K562 (cell line): ENCODE measurements at regions not wholly inside any gene's neighbourhood (a gene's known extent, or its start where the extent isn't known, plus 50 kb on each side); places are given as distances from the start of the nearest gene placed in this dataset.

Source experiments
- NR2C2 ChIP-seq, 2 experiments: fragments of 200-800 bp in 1 of 2; sonication (Bioruptor generic) in 1 of 2; sonication (generic) in 1 of 2; formaldehyde crosslinking in 1 of 2; IDR thresholded peaks; 2 replicates each; pipeline versions ENCODE4 v1.6.1 to v1.8.0; 2016 to 2022; ENCODE audit warnings: mild to moderate bottlenecking in 1 of 2, missing compliant biosample characterization in 1 of 2, missing genetic modification characterization in 1 of 2, missing genetic modification reagents in 1 of 2
- SIN3A ChIP-seq, 2 experiments: fragments of 150-350 bp in 1 of 2; IDR thresholded peaks; 2 replicates each; pipeline ENCODE4 v1.6.1; 2011 to 2016; ENCODE audit warnings: borderline replicate concordance in 2 of 2, low read depth in 2 of 2, low read length in 2 of 2, mild to moderate bottlenecking in 2 of 2, moderate library complexity in 2 of 2; ENCODE audit not compliant: control insufficient read depth in 1 of 2
- SMARCA4 ChIP-seq: fragments of 450-650 bp; IDR thresholded peaks from 2 replicates; pipeline ENCODE4 v1.6.1; 2016

- TF ChIP-seq SIN3A (IDR thresholded peaks at IDR 0.05; ENCODE audit: borderline replicate concordance in 2 of 2, control insufficient read depth in 1 of 2, low read depth in 2 of 2, low read length in 2 of 2) (no peak), SMARCA4 (no peak), NR2C2 (CRISPR knock-in tag; IDR thresholded peaks at IDR 0.05) (no peak), NR2C2 (tag; IDR thresholded peaks at IDR 0.05) (no peak)
These were observed 775.9 kb downstream of the SQOR start for GRCh38 chr15:46410705-46411104.
